ENCODE measurements at regions not wholly inside any gene's neighbourhood (a gene's known extent, or its start where the extent isn't known, plus 50 kb on each side); places are given as distances from the start of the nearest gene placed in this dataset.

- peaks cover 10% of the 10 kb centered on the region for H3K4me1 Mint-ChIP-seq (ENCODE audit: low read depth, unreplicated experiment)
- no peak for TF ChIP-seq CTCF (IDR thresholded peaks at IDR 0.05; ENCODE audit: unreplicated experiment)
- H3K27me3 Mint-ChIP-seq (ENCODE audit: unreplicated experiment), result no peaks in the 10 kb centered on the region
- peak overlapping the region; percentile 94 for H3K27ac Mint-ChIP-seq (ENCODE audit: unreplicated experiment)
- H3K36me3 Mint-ChIP-seq (ENCODE audit: insufficient read depth, unreplicated experiment), result peaks cover 21% of the 10 kb centered on the region
- H3K9me3 Mint-ChIP-seq (ENCODE audit: low read depth, unreplicated experiment), result no peaks in the 10 kb centered on the region
- BruUV-seq (replicated peaks), result TSS peak; percentile 45
- CTCF ChIA-PET, result interaction anchor here (0.7 kb wide), 1 partner anchor 440 kb away, joined by 3 read pairs; no protein-coding TSS in a partner anchor
- peak; percentile 31 for DNase-seq
- intact Hi-C loops (cut with micrococcal nuclease; ENCODE audit: unreplicated experiment), result no loop called here
- H3K4me3 Mint-ChIP-seq (ENCODE audit: low read depth, unreplicated experiment), result peak overlapping the region; percentile 76
Observed at GRCh38 chr9:110126986-110127864, 80.7 kb downstream of the C9orf152 start.

GRCh38 chr9:110128664-110129329 is 79.2 kb downstream of the C9orf152 start:
- peaks cover 16% of the 10 kb centered on the region for H3K4me1 Mint-ChIP-seq (ENCODE audit: low read depth, unreplicated experiment)
- peaks cover 21% of the 10 kb centered on the region for H3K36me3 Mint-ChIP-seq (ENCODE audit: insufficient read depth, unreplicated experiment)

GRCh38 chr9:110129425-110129824 is 78.5 kb downstream of the C9orf152 start:
- Mint-ChIP-seq H3K9me3 (ENCODE audit: low read depth, unreplicated experiment) (no peaks in the 10 kb centered on the region), H3K27ac (ENCODE audit: unreplicated experiment) (no peak overlapping the region), H3K4me1 (ENCODE audit: low read depth, unreplicated experiment) (peaks cover 18% of the 10 kb centered on the region), H3K36me3 (ENCODE audit: insufficient read depth, unreplicated experiment) (peaks cover 21% of the 10 kb centered on the region), H3K27me3 (ENCODE audit: unreplicated experiment) (no peaks in the 10 kb centered on the region), H3K4me3 (ENCODE audit: low read depth, unreplicated experiment) (no peak overlapping the region)
- CTCF ChIA-PET, result no interaction called here
- BruUV-seq (replicated peaks), result no TSS peak
- intact Hi-C loops (cut with micrococcal nuclease; ENCODE audit: unreplicated experiment), result no loop called here
- no peak for DNase-seq
- TF ChIP-seq CTCF (IDR thresholded peaks at IDR 0.05; ENCODE audit: unreplicated experiment), result no peak

More at GRCh38 chr9:110128664-110129329, 79.2 kb downstream of the C9orf152 start:
- intact Hi-C loops (cut with micrococcal nuclease; ENCODE audit: unreplicated experiment), result no loop called here
- TF ChIP-seq CTCF (IDR thresholded peaks at IDR 0.05; ENCODE audit: unreplicated experiment), result no peak
- CTCF ChIA-PET, result no interaction called here
- DNase-seq, result no peak
- H3K4me3 Mint-ChIP-seq (ENCODE audit: low read depth, unreplicated experiment), result no peak overlapping the region
- H3K9me3 Mint-ChIP-seq (ENCODE audit: low read depth, unreplicated experiment), result no peaks in the 10 kb centered on the region
- no peaks in the 10 kb centered on the region for H3K27me3 Mint-ChIP-seq (ENCODE audit: unreplicated experiment)
- BruUV-seq (replicated peaks), result no TSS peak
- H3K27ac Mint-ChIP-seq (ENCODE audit: unreplicated experiment), result no peak overlapping the region

GRCh38 chr9:110130211-110130610 is 77.7 kb downstream of the C9orf152 start:
- H3K9me3 Mint-ChIP-seq (ENCODE audit: low read depth, unreplicated experiment), result no peaks in the 10 kb centered on the region
- DNase-seq, result no peak
- no TSS peak for BruUV-seq (replicated peaks)
- intact Hi-C loops (cut with micrococcal nuclease; ENCODE audit: unreplicated experiment), result no loop called here
- H3K36me3 Mint-ChIP-seq (ENCODE audit: insufficient read depth, unreplicated experiment), result peaks cover 18% of the 10 kb centered on the region
- H3K27me3 Mint-ChIP-seq (ENCODE audit: unreplicated experiment), result no peaks in the 10 kb centered on the region
- TF ChIP-seq CTCF (IDR thresholded peaks at IDR 0.05; ENCODE audit: unreplicated experiment), result no peak
- CTCF ChIA-PET, result no interaction called here
- H3K4me3 Mint-ChIP-seq (ENCODE audit: low read depth, unreplicated experiment), result no peak overlapping the region
- no peak overlapping the region for H3K27ac Mint-ChIP-seq (ENCODE audit: unreplicated experiment)
- peaks cover 18% of the 10 kb centered on the region for H3K4me1 Mint-ChIP-seq (ENCODE audit: low read depth, unreplicated experiment)
